NCI-H2171 (cell line): ENCODE measurements at regions not wholly inside any gene's neighbourhood (a gene's known extent, or its start where the extent isn't known, plus 50 kb on each side); places are given as distances from the start of the nearest gene placed in this dataset.

Experiments used
- DNase-seq: peaks from one replicate; lab custom pipeline; 2025; lab: John Stamatoyannopoulos, UW

GRCh38 chr15:77791941-77792340, 159.2 kb upstream of the LINGO1 start:
- DNase-seq, result no peak

GRCh38 chr15:77790481-77790880, 157.8 kb upstream of the LINGO1 start:
- no peak for DNase-seq

GRCh38 chr15:77786956-77787355, 154.2 kb upstream of the LINGO1 start:
- no peak for DNase-seq

GRCh38 chr15:77786181-77786890, 153.6 kb upstream of the LINGO1 start:
- no peak for DNase-seq

DNA sequence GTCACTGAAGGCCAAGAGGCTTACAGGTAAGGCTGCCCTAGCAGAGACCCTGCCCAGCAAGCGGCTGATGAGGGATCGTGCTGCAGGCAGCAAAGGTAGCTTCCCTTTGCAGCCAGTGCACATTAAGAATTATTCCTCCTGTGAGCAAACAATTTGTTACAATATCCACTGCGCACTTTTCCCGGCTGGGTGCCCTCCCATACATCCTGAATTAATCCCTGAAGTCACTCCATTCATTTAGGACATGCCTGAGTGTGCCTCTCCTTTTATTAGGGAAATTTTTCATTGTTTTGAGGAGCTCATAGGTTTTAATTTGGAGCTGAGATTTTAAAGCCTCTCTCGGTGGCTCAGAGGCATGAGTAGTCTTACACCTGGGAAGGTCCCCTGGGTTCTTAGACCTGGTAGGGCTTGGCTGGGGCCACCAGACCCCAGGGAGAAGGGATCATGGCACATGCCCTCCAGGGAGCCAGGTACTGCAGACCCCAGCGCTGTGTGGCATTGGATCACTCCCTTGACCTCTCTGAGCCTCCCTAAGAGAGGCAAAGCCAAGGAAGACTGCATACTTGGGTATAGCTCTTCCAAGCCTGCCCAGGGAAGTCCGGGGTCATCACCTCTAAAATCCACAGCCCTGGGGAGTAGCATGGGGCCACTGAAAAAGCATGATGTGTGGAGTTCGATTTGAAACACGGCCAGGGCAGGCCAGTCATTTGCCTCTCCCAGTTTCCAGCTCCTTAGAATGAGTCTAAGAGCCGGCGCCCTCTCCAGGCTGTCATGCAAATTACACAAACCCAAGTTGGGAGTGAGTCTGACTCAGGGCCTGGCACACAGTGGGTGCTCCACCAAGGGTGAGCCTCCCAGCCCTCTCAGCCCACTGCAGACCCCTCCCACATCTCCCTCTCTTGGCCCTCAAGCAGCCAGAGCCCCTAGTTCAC, 151.9 kb upstream of the LINGO1 start:
- DNase-seq, result no peak

GRCh38 chr15:77783636-77784035, 150.9 kb upstream of the LINGO1 start:
- no peak for DNase-seq

- no peak for DNase-seq
These were observed 150.0 kb upstream of the LINGO1 start for GRCh38 chr15:77782691-77783090.

- DNase-seq, result no peak
These were observed 149.2 kb upstream of the LINGO1 start for GRCh38 chr15:77781946-77782240.

DNA sequence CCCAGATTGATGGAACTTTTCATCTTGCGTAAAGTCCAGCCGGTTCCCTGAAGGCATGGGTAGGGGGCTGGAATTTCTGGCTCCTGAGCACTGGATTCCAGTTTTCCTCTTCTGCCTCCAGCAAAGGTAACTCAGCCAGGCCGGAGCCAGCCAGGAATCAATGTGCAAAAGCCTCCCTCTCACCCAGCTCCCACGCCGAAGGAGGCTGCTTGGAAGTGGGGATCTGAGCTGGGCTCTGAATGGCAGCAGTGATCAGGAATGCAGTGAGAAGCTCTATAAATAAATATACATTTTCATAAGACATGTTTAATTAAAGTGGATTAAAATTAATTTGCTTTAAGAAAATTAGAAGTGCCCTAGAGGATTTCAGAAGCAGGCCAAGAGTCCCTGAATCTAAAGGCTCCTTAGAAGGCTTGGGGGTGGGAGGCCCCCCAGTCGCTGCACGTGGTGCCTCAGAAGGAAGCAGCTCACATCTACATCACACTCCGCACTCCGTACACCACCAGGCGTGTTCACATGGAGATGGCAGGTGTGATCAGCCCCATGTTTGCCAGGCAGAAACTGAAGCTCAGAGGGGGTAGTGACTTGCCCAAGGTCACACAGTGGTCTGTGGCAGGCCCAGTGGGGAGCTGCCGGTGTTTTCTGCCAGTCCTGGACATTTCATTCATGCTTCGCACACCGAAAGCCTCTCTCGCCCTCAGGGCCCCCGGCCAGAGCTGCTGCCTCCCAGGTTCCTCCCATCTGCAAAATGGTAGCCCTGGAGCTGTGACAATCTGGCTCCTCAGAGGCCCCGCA, 148.6 kb upstream of the LINGO1 start:
- no peak for DNase-seq

DNA sequence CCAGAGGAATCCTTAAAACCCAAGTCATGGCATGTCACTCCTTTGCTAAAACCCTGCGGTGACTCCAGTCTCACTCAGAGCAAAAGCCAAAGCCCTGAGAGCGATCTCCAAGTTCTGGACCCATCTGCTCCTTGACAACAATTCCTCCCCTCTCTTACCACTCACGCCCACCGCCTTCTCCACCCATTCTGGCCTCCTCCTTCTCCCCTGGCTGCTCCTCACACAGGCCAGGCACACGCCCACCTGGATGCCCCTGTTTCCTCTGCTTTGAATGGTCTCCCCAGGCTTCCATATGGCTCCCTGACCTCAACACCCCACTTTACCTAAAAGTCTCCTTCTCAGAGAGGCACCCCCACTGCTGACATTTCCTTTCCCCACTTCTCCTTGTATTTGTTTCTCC, 146.1 kb upstream of the LINGO1 start:
- DNase-seq, result no peak

DNA sequence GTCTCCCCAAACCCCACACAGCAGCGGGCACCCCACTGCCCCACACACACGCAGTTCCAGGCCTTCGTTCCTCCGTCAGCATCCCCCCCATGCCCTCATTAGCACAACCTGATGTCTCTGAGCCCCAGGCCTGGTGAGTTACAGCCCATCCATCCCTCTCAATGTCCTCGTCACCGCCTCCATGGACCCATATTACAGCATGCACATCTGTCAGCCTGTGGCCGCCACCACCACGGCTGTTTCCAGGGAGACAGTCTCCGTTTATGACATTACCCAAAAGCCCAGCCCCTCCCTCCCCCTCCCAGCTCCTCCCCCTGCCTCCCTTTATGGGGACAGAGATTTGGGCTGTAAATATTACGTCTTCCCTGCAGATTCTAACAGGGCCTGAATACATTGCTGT, 143.1 kb upstream of the LINGO1 start:
- no peak for DNase-seq

GRCh38 chr15:77775373-77775772, 142.7 kb upstream of the LINGO1 start:
- no peak for DNase-seq

- no peak for DNase-seq
These were observed 141.6 kb upstream of the LINGO1 start for GRCh38 chr15:77774350-77774749.

GRCh38 chr15:77773903-77774302, 141.2 kb upstream of the LINGO1 start:
- no peak for DNase-seq

DNA sequence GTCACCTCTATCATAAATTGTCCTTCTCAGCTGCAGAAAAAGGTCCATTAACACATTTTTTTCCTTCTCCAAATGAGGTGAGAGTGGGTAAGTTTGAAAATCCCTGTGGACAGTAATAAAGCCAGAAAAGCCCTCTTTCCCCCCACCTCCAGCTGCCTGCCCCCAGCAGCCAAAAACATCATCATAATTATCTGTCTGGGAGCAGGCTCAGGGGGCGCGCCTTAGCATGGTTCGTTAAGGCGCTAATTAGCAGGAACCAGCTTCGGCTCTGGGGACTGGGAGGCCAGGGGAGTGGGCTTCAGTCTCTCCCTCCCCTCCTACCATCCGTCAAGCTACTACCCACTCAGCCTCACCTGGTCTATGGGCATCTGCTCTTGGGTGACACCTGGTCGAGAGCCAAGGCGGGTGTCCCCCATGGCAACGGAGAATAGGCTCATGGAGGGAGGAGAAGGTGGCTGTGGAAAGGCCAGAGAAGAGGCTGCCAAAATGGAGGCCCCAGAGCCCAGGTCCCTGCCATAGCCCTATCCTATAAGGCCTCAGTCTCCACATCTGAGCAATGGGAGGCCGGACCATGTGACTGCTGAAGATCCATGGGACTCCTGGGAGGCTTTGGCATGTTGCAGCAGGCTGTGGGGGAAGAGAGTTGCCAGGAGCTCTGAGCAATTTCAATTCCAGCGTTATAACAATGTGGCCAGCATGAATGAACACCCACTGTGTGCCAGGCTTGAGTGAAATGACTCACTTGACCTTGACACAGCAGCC, 140.1 kb upstream of the LINGO1 start:
- DNase-seq, result no peak

GRCh38 chr15:77771616-77772015, 138.9 kb upstream of the LINGO1 start:
- no peak for DNase-seq

GRCh38 chr15:77769700-77770099, 137.0 kb upstream of the LINGO1 start:
- no peak for DNase-seq

DNA sequence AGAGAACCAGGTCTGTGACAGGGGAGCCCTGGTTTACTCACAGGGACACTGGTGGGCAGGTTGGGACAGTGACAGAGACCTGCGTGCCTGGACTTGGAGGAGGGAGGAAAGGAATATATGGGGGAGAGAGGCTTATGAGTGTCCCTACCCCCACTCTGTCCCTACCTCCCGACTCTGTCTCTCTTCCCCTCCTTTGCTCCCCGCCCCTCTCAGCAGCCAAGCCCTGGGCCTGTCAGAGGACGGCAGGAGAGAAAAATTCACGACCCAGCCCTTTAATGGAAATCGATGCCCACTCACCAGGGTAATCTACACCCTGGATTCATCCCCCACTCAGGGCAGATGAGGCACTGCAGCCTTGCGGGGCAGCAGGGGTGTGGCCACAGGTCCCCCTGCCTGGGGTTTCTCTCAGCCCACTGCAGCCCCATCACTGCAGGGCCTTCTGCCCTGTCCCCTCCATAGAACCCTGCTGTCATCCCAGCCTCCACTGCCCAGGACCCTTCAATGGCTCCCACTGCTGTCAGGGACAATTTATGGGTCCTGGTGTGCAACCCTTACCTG, 135.9 kb upstream of the LINGO1 start:
- no peak for DNase-seq

DNA sequence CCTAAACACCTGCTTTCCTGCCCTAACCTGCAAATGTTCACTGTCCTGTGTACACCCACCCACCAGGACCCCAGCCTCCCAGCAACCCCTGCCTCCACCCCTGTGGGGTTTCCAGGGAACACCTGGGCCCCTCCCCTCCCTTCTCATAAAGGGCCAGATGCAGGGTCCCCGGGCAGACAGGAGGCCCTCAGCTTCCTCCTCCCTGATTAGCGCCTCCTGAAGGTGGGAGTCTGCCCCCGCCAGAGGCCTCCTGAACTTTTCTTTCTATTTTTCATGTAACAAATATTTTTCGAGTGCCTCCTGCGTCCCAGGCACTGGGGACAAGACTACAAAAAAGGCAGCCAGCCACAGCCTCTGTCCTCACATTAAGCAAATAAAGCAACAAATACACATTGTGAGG, 135.4 kb upstream of the LINGO1 start:
- DNase-seq, result no peak

- no peak for DNase-seq
These were observed 131.4 kb upstream of the LINGO1 start for GRCh38 chr15:77764095-77764494.

- DNase-seq, result no peak
These were observed 130.1 kb upstream of the LINGO1 start for GRCh38 chr15:77762747-77763355.
